HepG2 (cell line): ENCODE measurements at regions not wholly inside any gene's neighbourhood (a gene's known extent, or its start where the extent isn't known, plus 50 kb on each side); places are given as distances from the start of the nearest gene placed in this dataset.

Experiments used
- BRCA1 ChIP-seq: sonication (generic); formaldehyde crosslinking; IDR thresholded peaks from 2 replicates; pipeline ENCODE4 v1.4.0; 2020; ENCODE audit warnings: missing genetic modification reagents
- TF ChIP-seq, protein P1 (sequence below): sonication (generic); formaldehyde crosslinking; IDR thresholded peaks from 2 replicates; pipeline ENCODE4 v1.5.0; 2020; ENCODE audit warnings: mild to moderate bottlenecking, missing genetic modification reagents, moderate library complexity

DNA sequence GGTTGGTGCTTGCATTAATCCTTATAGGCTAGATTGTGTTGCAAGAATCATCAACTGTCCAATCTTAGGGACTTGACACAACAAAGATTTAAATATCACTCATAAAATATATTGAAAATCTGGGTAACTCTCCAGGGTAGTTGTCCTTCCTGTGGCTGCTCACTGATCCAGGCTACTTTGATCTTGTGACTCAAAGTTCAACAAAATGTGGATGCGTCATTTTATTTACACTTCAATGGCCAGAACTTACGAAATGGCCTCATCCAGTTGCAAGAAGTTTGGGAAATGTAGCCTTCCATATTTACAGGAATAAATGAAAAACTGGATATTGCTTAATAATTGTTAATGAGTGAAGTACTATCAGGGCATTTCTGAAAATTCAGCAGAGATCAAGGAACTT is 235.5 kb upstream of the ACTBL2 start:
- TF ChIP-seq, protein P1, sequence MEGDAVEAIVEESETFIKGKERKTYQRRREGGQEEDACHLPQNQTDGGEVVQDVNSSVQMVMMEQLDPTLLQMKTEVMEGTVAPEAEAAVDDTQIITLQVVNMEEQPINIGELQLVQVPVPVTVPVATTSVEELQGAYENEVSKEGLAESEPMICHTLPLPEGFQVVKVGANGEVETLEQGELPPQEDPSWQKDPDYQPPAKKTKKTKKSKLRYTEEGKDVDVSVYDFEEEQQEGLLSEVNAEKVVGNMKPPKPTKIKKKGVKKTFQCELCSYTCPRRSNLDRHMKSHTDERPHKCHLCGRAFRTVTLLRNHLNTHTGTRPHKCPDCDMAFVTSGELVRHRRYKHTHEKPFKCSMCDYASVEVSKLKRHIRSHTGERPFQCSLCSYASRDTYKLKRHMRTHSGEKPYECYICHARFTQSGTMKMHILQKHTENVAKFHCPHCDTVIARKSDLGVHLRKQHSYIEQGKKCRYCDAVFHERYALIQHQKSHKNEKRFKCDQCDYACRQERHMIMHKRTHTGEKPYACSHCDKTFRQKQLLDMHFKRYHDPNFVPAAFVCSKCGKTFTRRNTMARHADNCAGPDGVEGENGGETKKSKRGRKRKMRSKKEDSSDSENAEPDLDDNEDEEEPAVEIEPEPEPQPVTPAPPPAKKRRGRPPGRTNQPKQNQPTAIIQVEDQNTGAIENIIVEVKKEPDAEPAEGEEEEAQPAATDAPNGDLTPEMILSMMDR = no peak
- TF ChIP-seq BRCA1 (CRISPR knock-in tag) = no peak
